ENCODE measurements at regions not wholly inside any gene's neighbourhood (a gene's known extent, or its start where the extent isn't known, plus 50 kb on each side); places are given as distances from the start of the nearest gene placed in this dataset.

DNA sequence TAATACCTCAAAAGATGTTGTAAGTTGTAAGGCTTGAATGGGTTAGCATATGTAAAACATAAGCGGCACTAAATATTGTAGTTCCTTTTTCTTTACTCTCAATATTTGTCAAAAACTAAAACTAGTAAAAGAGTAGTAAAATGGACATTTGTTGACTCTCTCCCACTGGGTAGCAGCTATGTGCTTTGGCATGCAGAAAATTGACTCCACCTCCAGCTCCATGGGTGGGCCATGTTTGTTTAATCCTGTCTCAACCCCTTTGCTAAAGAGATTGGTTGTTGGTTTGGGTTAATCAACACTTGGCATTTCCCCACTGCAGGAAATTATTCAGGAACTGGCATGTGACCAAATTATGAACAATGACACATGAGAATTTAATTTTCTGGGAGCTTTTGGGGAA is 114.8 kb downstream of the EOMES start:
- peaks cover 5% of the 10 kb centered on the region for H3K36me3 Mint-ChIP-seq
- no peaks in the 10 kb centered on the region; the same call in 1 of the 2 replicates for H3K27me3 Mint-ChIP-seq (ENCODE audit: low read depth)
- DNase-seq (ENCODE audit: low spot score) (peak; percentile 38), ATAC-seq (peak; percentile 81)
- ChIA-PET CTCF (interaction anchor here (0.6 kb wide), 1 partner anchor 12 kb away, joined by 3 read pairs; no protein-coding TSS in a partner anchor), POLR2A (interaction anchor here (0.7 kb wide), 1 partner anchor 33 kb away, joined by 3 read pairs; no protein-coding TSS in a partner anchor)
- H3K27ac Mint-ChIP-seq, result no peak overlapping the region
- peaks cover 10% of the 10 kb centered on the region for H3K9me3 Mint-ChIP-seq
- no peak overlapping the region for H3K4me3 Mint-ChIP-seq
- no peak for TF ChIP-seq NR1H2 (CRISPR knock-in tag; IDR thresholded peaks at IDR 0.05)
- no peak for TF ChIP-seq ATF1 (CRISPR knock-in tag; IDR thresholded peaks at IDR 0.05)
- TF ChIP-seq, protein P1, sequence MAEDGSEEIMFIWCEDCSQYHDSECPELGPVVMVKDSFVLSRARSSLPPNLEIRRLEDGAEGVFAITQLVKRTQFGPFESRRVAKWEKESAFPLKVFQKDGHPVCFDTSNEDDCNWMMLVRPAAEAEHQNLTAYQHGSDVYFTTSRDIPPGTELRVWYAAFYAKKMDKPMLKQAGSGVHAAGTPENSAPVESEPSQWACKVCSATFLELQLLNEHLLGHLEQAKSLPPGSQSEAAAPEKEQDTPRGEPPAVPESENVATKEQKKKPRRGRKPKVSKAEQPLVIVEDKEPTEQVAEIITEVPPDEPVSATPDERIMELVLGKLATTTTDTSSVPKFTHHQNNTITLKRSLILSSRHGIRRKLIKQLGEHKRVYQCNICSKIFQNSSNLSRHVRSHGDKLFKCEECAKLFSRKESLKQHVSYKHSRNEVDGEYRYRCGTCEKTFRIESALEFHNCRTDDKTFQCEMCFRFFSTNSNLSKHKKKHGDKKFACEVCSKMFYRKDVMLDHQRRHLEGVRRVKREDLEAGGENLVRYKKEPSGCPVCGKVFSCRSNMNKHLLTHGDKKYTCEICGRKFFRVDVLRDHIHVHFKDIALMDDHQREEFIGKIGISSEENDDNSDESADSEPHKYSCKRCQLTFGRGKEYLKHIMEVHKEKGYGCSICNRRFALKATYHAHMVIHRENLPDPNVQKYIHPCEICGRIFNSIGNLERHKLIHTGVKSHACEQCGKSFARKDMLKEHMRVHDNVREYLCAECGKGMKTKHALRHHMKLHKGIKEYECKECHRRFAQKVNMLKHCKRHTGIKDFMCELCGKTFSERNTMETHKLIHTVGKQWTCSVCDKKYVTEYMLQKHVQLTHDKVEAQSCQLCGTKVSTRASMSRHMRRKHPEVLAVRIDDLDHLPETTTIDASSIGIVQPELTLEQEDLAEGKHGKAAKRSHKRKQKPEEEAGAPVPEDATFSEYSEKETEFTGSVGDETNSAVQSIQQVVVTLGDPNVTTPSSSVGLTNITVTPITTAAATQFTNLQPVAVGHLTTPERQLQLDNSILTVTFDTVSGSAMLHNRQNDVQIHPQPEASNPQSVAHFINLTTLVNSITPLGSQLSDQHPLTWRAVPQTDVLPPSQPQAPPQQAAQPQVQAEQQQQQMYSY (CRISPR knock-in tag; IDR thresholded peaks at IDR 0.05), result no peak
- no peak for TF ChIP-seq ESRRA (CRISPR knock-in tag; IDR thresholded peaks at IDR 0.05; ENCODE audit: borderline replicate concordance)
- TF ChIP-seq, protein P2, sequence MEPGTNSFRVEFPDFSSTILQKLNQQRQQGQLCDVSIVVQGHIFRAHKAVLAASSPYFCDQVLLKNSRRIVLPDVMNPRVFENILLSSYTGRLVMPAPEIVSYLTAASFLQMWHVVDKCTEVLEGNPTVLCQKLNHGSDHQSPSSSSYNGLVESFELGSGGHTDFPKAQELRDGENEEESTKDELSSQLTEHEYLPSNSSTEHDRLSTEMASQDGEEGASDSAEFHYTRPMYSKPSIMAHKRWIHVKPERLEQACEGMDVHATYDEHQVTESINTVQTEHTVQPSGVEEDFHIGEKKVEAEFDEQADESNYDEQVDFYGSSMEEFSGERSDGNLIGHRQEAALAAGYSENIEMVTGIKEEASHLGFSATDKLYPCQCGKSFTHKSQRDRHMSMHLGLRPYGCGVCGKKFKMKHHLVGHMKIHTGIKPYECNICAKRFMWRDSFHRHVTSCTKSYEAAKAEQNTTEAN (CRISPR knock-in tag; IDR thresholded peaks at IDR 0.05), result no peak
- no peak for TF ChIP-seq CBFB (CRISPR knock-in tag; IDR thresholded peaks at IDR 0.05; ENCODE audit: low read depth)
- TF ChIP-seq, protein P3, sequence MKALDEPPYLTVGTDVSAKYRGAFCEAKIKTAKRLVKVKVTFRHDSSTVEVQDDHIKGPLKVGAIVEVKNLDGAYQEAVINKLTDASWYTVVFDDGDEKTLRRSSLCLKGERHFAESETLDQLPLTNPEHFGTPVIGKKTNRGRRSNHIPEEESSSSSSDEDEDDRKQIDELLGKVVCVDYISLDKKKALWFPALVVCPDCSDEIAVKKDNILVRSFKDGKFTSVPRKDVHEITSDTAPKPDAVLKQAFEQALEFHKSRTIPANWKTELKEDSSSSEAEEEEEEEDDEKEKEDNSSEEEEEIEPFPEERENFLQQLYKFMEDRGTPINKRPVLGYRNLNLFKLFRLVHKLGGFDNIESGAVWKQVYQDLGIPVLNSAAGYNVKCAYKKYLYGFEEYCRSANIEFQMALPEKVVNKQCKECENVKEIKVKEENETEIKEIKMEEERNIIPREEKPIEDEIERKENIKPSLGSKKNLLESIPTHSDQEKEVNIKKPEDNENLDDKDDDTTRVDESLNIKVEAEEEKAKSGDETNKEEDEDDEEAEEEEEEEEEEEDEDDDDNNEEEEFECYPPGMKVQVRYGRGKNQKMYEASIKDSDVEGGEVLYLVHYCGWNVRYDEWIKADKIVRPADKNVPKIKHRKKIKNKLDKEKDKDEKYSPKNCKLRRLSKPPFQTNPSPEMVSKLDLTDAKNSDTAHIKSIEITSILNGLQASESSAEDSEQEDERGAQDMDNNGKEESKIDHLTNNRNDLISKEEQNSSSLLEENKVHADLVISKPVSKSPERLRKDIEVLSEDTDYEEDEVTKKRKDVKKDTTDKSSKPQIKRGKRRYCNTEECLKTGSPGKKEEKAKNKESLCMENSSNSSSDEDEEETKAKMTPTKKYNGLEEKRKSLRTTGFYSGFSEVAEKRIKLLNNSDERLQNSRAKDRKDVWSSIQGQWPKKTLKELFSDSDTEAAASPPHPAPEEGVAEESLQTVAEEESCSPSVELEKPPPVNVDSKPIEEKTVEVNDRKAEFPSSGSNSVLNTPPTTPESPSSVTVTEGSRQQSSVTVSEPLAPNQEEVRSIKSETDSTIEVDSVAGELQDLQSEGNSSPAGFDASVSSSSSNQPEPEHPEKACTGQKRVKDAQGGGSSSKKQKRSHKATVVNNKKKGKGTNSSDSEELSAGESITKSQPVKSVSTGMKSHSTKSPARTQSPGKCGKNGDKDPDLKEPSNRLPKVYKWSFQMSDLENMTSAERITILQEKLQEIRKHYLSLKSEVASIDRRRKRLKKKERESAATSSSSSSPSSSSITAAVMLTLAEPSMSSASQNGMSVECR (CRISPR knock-in tag; IDR thresholded peaks at IDR 0.05; ENCODE audit: borderline replicate concordance), result no peak
- TF ChIP-seq TP53 (CRISPR knock-in tag; IDR thresholded peaks at IDR 0.05), result no peak
- no peak for TF ChIP-seq MXD4 (CRISPR knock-in tag; IDR thresholded peaks at IDR 0.05; ENCODE audit: borderline replicate concordance)
- TF ChIP-seq SP1 (CRISPR knock-in tag; conservative IDR thresholded peaks at IDR 0.05), result no peak
- TF ChIP-seq PRRX2 (CRISPR knock-in tag; IDR thresholded peaks at IDR 0.05), result no peak
- no peak for TF ChIP-seq MYBL2 (CRISPR knock-in tag; IDR thresholded peaks at IDR 0.05)
- TF ChIP-seq FOXJ3 (CRISPR knock-in tag; IDR thresholded peaks at IDR 0.05; ENCODE audit: borderline replicate concordance), result no peak
- no peak for TF ChIP-seq TEAD1 (CRISPR knock-in tag; IDR thresholded peaks at IDR 0.05)
- TF ChIP-seq, protein P4, sequence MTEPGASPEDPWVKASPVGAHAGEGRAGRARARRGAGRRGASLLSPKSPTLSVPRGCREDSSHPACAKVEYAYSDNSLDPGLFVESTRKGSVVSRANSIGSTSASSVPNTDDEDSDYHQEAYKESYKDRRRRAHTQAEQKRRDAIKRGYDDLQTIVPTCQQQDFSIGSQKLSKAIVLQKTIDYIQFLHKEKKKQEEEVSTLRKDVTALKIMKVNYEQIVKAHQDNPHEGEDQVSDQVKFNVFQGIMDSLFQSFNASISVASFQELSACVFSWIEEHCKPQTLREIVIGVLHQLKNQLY (CRISPR knock-in tag; IDR thresholded peaks at IDR 0.05), result no peak
- no peak for TF ChIP-seq TEAD4 (CRISPR knock-in tag; IDR thresholded peaks at IDR 0.05)
- TF ChIP-seq, protein P5, sequence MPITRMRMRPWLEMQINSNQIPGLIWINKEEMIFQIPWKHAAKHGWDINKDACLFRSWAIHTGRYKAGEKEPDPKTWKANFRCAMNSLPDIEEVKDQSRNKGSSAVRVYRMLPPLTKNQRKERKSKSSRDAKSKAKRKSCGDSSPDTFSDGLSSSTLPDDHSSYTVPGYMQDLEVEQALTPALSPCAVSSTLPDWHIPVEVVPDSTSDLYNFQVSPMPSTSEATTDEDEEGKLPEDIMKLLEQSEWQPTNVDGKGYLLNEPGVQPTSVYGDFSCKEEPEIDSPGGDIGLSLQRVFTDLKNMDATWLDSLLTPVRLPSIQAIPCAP (CRISPR knock-in tag; IDR thresholded peaks at IDR 0.05), result no peak
- TF ChIP-seq, protein P6, sequence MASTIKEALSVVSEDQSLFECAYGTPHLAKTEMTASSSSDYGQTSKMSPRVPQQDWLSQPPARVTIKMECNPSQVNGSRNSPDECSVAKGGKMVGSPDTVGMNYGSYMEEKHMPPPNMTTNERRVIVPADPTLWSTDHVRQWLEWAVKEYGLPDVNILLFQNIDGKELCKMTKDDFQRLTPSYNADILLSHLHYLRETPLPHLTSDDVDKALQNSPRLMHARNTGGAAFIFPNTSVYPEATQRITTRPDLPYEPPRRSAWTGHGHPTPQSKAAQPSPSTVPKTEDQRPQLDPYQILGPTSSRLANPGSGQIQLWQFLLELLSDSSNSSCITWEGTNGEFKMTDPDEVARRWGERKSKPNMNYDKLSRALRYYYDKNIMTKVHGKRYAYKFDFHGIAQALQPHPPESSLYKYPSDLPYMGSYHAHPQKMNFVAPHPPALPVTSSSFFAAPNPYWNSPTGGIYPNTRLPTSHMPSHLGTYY (CRISPR knock-in tag; IDR thresholded peaks at IDR 0.05), result no peak
- TF ChIP-seq, protein P7, sequence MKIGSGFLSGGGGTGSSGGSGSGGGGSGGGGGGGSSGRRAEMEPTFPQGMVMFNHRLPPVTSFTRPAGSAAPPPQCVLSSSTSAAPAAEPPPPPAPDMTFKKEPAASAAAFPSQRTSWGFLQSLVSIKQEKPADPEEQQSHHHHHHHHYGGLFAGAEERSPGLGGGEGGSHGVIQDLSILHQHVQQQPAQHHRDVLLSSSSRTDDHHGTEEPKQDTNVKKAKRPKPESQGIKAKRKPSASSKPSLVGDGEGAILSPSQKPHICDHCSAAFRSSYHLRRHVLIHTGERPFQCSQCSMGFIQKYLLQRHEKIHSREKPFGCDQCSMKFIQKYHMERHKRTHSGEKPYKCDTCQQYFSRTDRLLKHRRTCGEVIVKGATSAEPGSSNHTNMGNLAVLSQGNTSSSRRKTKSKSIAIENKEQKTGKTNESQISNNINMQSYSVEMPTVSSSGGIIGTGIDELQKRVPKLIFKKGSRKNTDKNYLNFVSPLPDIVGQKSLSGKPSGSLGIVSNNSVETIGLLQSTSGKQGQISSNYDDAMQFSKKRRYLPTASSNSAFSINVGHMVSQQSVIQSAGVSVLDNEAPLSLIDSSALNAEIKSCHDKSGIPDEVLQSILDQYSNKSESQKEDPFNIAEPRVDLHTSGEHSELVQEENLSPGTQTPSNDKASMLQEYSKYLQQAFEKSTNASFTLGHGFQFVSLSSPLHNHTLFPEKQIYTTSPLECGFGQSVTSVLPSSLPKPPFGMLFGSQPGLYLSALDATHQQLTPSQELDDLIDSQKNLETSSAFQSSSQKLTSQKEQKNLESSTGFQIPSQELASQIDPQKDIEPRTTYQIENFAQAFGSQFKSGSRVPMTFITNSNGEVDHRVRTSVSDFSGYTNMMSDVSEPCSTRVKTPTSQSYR (CRISPR knock-in tag; IDR thresholded peaks at IDR 0.05), result no peak
- TF ChIP-seq, protein P8, sequence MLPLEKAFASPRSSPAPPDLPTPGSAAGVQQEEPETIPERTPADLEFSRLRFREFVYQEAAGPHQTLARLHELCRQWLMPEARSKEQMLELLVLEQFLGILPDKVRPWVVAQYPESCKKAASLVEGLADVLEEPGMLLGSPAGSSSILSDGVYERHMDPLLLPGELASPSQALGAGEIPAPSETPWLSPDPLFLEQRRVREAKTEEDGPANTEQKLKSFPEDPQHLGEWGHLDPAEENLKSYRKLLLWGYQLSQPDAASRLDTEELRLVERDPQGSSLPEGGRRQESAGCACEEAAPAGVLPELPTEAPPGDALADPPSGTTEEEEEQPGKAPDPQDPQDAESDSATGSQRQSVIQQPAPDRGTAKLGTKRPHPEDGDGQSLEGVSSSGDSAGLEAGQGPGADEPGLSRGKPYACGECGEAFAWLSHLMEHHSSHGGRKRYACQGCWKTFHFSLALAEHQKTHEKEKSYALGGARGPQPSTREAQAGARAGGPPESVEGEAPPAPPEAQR (CRISPR knock-in tag; IDR thresholded peaks at IDR 0.05), result no peak
- peaks cover 7% of the 10 kb centered on the region for H3K4me1 Mint-ChIP-seq

Data from WTC11 (cell line).